ENCODE measurements at regions not wholly inside any gene's neighbourhood (a gene's known extent, or its start where the extent isn't known, plus 50 kb on each side); places are given as distances from the start of the nearest gene placed in this dataset.

GRCh38 chr9:109941771-109942170 is 161.8 kb downstream of the PALM2AKAP2 start:
- no peaks in the 10 kb centered on the region for H3K36me3 ChIP-seq (ENCODE audit: low read depth)

GRCh38 chr9:109945573-109945972 is 165.6 kb downstream of the PALM2AKAP2 start:
- no peak for ATAC-seq
- Histone ChIP-seq H3K4me1 (ENCODE audit: low read depth) (no peaks in the 10 kb centered on the region), H3K9me3 (no peaks in the 10 kb centered on the region), H3K4me3 (no peak overlapping the region), H3K36me3 (ENCODE audit: low read depth) (no peaks in the 10 kb centered on the region)
- DNase-seq = no peak
- intact Hi-C loops (cut with DNase I, micrococcal nuclease) = no loop called here
- no peak for TF ChIP-seq CTCF (IDR thresholded peaks at IDR 0.05)

More at GRCh38 chr9:109941771-109942170, 161.8 kb downstream of the PALM2AKAP2 start:
- TF ChIP-seq CTCF (IDR thresholded peaks at IDR 0.05) = no peak
- ATAC-seq (no peak), DNase-seq (no peak)
- intact Hi-C loops (cut with DNase I, micrococcal nuclease) = no loop called here
- no peak overlapping the region for H3K4me3 ChIP-seq
- H3K4me1 ChIP-seq (ENCODE audit: low read depth) = no peaks in the 10 kb centered on the region
- no peaks in the 10 kb centered on the region for H3K9me3 ChIP-seq

GRCh38 chr9:109948453-109948852 is 168.5 kb downstream of the PALM2AKAP2 start:
- Histone ChIP-seq H3K4me3 (no peak overlapping the region), H3K4me1 (ENCODE audit: low read depth) (no peaks in the 10 kb centered on the region), H3K9me3 (no peaks in the 10 kb centered on the region), H3K36me3 (ENCODE audit: low read depth) (no peaks in the 10 kb centered on the region)
- DNase-seq (no peak), ATAC-seq (no peak)
- no peak for TF ChIP-seq CTCF (IDR thresholded peaks at IDR 0.05)
- intact Hi-C loops (cut with DNase I, micrococcal nuclease) = no loop called here

- no peak for DNase-seq
- no peak for ATAC-seq
- intact Hi-C loops (cut with DNase I, micrococcal nuclease) = no loop called here
These were observed 170.9 kb downstream of the PALM2AKAP2 start for GRCh38 chr9:109950710-109951443.

GRCh38 chr9:109953300-109953699 is 173.3 kb downstream of the PALM2AKAP2 start:
- DNase-seq = no peak
- no peaks in the 10 kb centered on the region for H3K9me3 ChIP-seq
- no peaks in the 10 kb centered on the region for H3K4me1 ChIP-seq (ENCODE audit: low read depth)
- intact Hi-C loops (cut with DNase I, micrococcal nuclease) = no loop called here
- no peak for ATAC-seq
- H3K4me3 ChIP-seq = no peak overlapping the region
- H3K36me3 ChIP-seq (ENCODE audit: low read depth) = no peaks in the 10 kb centered on the region
- no peak for TF ChIP-seq CTCF (IDR thresholded peaks at IDR 0.05)

More at GRCh38 chr9:109950710-109951443, 170.9 kb downstream of the PALM2AKAP2 start:
- H3K4me3 ChIP-seq = no peak overlapping the region
- H3K4me1 ChIP-seq (ENCODE audit: low read depth) = no peaks in the 10 kb centered on the region
- H3K36me3 ChIP-seq (ENCODE audit: low read depth) = no peaks in the 10 kb centered on the region
- no peak for TF ChIP-seq CTCF (IDR thresholded peaks at IDR 0.05)
- no peaks in the 10 kb centered on the region for H3K9me3 ChIP-seq

All from mucosa of descending colon (tissue), 3 donors.